HG02981 (cell line): ENCODE measurements at regions not wholly inside any gene's neighbourhood (a gene's known extent, or its start where the extent isn't known, plus 50 kb on each side); places are given as distances from the start of the nearest gene placed in this dataset.
"Not testable (repeated sequence)": the region's sequence is repeated elsewhere in the genome, so short reads cannot be mapped to it uniquely, and the experiment has no call there.

Source experiments
- ATAC-seq: cut with Tn5 transposase; IDR thresholded peaks from one replicate; pipeline ENCODE4 v1.9.1; 2021; ENCODE audit warnings: mild to moderate bottlenecking, moderate library complexity; ENCODE audit not compliant: unreplicated experiment

DNA sequence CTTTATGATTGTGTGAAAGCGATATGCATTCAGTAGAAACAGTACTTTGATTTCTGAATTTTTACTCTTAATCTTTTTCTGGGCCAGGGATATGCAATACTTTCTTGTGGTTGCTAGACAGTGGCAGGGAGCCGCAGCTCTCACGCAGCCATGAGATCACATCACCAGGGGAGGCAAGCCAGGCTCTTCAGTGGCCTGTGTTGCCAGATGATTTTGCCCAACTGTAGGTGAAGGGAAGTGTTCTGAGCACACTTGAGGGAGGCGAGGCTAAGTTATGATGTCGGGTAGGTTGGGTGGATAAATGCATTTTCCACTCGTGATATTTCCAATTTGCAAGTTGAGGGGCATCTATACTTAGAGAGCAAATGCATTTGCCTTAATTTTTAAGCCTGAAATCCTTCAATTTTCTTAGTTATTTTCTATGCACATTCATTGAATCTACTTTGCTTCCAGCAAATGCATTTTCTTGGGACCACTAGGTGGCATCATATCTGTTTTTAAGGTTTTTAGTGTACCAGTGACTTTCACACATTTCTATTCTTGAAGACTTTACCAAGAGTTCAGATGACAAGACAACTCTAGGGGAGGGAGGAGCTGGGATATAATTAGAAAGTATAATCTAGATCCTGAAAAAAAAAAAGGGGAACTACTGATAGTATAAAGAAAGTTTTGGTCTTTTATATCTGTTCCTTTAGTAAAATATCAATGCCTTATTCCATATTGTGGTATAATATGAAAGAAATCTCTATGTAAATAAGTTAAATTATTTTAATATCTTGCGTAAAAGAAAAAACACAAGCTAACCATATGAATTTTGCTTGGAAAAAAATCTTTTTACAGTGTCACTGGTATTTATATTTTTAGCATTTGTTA is 643.3 kb downstream of the SOCS6 start:
- no peak for ATAC-seq

- ATAC-seq = no peak
Measured at GRCh38 chr18:70920840-70921374, 632.1 kb downstream of the SOCS6 start.

DNA sequence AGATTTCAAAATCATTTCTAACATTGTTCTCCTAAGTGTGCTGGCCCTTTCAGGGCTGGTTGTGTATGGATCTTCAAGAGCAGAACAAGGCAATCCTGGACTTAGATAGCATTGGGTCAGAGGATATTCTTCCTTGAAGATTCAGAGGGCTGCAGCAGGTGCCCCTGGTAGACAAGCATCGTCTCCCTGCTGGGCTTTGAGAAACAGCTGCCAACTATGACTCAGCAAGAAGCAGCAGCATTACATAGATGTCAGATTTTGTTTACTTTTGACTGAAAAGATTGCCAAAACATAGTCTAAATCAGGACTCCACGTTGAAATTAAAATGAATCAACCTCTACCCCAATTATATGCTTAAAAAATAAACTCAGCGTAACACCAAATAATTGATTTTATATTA is 618.8 kb downstream of the SOCS6 start:
- ATAC-seq = no peak

GRCh38 chr18:70892381-70892780 is 603.5 kb downstream of the SOCS6 start:
- no peak for ATAC-seq

- ATAC-seq = no peak
Measured at GRCh38 chr18:70870292-70870691, 581.4 kb downstream of the SOCS6 start.

DNA sequence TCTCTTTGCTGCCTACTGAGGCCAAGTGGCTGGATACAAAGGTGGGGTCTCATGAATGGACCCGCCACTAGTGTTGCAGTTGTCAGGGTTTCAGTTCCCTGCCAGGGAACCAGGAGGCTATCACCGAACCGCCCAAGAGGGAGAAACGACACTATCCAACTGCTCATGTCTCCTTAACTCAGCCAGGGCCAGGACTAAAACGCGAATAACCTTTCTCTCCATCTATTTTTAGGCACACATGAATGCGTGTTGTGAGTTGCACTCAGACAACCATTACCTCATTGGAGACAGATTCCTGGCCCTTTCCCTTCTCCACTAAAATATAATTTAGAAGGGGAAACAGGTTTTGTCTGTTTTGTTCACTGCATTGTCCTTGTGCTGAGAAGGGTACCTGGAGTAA is 559.5 kb downstream of the SOCS6 start:
- ATAC-seq = no peak

- ATAC-seq = no peak
Measured at GRCh38 chr18:70840649-70841048, 551.8 kb downstream of the SOCS6 start.

DNA sequence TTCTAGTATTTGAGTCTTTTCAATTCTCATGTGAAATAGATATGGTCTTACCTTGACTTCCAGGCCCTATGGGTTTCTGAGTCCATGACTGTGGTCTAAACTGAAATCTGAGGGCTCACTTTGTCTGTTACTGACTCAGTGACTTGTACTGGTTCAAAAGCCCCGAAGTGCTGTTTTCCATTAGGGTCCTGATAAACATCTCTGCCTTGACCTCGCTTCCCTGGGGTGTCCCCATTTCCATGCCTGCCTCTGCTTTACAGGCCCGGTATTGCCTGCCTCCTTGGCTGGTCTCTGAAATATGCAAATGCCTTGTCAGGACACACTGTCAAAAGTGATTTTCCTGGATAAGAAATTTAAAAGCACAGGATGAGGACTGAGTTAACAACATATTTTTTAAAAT is 538.8 kb downstream of the SOCS6 start:
- no peak for ATAC-seq

DNA sequence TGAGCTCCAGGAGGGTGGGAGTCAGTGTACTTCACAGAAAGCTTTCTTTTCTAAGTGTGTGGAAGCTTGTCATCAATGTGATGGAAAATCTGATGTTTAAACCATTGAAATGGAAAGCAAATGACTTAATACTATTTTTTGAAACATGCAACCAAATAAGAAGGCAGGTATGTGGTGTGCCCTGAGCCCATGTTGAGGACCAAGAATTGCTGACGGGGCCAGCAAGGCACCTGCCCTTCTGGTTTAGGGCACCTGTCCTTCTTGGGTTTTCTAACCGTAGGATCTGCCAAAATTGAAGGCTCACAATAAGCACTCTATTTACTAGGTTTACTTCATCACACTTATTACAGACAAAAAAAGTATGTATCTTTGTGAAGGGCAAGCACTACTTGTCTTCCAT is 537.7 kb downstream of the SOCS6 start:
- no peak for ATAC-seq

GRCh38 chr18:70822691-70823090 is 533.8 kb downstream of the SOCS6 start:
- no peak for ATAC-seq

DNA sequence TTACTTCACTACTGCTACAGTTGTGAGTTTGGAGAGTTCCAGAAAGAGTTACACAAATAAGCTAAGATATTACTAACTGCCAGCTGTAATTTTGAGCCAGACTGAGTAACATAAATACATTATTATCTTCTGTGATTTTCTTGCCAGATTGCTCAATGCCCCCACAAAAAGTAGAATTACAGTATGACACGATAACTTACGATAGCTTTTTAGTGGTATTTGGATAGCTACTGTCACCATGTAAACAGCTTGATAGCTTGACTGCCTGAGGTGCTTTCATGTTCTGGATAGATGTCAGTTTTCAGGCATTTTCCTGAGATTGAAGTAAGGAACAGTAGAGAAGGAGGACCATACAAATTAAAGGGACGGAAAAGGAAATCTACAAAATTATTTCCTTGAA is 533.3 kb downstream of the SOCS6 start:
- ATAC-seq = no peak

DNA sequence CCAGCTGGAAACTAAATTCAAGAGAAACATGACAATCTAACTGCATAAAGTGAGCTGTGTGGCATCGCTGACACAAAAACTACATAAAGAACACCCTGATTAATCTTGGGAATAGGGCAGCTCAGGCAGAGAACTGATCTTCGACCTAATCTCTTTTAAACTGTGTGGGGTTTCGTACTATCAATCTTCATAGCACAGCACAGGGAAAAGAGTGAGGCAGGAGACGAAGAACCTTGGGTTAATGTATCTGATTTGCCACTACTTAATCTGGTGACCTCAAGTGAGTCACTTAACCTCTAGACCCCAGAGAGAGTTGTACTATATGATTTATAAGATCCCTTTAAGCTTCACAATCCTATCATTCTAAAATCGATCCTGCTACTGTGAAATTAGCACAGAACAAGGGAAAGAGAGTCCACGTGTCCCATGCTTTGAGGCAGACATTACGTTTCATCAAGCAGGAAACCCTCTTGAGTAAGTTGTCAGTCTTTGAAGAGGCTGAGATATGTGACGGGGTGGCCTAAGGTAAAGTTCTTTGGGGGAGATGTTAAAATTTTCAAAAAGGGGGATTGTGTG is 519.7 kb downstream of the SOCS6 start:
- ATAC-seq = no peak

GRCh38 chr18:70781860-70782453 is 493.1 kb downstream of the SOCS6 start:
- ATAC-seq = peak; percentile 93

GRCh38 chr18:70766254-70766653 is 477.4 kb downstream of the SOCS6 start:
- ATAC-seq = not testable (repeated sequence)

GRCh38 chr18:70762812-70763211 is 474.0 kb downstream of the SOCS6 start:
- ATAC-seq = no peak

- no peak for ATAC-seq
Measured at GRCh38 chr18:70758780-70759179, 469.9 kb downstream of the SOCS6 start.

GRCh38 chr18:70754486-70754885 is 465.6 kb downstream of the SOCS6 start:
- ATAC-seq = no peak

DNA sequence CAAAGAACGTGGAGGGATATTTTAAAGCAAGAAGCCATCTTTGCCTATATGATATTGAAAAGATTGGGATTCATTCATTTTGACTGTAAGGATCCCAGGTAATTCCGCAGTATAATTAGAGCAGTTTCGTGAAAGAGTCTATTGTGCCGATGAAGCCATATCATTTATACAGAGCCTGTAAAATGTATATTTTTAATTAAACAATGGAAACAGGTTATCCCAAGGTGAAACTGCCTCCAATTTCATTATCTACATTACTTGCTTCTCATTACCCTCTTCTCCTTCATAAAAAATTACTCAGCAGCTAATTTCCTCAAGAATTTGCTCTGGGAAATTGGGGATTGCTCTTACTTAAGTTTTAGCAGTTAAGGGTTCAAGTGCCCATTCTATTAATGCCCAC is 444.1 kb downstream of the SOCS6 start:
- ATAC-seq = no peak

- ATAC-seq = no peak
Measured at GRCh38 chr18:70732188-70732587, 443.3 kb downstream of the SOCS6 start.

DNA sequence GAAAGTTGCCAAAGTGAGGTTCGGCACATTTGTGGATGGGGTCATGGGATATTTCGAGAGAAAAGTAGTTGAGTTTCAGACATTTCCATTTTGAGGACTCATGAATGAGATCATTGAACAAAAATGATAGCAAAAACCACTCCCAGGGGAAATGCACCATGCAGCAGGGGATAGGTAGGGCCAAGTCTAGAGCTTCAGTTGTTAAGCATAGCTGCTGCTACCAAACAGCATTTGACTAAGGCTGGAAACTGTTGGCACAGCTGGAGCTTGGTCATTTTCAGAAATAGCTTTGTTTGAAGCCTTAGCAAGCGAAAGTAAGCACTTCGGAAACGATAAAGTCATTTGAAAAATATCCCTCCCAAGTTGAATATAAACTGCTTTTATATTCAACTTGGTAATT is 431.8 kb downstream of the SOCS6 start:
- ATAC-seq = no peak

DNA sequence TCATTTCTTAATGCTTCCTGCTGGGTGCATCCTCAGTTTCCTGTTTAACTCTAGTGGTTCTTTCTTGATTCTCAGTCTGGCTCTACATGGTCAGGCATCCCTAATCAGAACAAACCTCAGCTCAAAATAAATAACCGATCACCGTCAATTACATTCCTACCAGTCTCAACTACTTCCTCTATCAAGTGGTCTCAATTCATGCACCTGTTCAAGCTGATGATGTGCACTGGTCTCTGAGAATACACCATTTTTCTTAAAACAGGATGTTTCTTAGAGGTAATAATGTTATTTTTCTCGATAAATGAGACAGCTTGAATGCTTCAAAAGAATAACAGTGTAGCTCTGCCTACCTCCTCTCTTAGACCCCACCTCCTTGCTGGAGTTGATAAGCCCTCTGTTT is 420.9 kb downstream of the SOCS6 start:
- ATAC-seq = no peak

DNA sequence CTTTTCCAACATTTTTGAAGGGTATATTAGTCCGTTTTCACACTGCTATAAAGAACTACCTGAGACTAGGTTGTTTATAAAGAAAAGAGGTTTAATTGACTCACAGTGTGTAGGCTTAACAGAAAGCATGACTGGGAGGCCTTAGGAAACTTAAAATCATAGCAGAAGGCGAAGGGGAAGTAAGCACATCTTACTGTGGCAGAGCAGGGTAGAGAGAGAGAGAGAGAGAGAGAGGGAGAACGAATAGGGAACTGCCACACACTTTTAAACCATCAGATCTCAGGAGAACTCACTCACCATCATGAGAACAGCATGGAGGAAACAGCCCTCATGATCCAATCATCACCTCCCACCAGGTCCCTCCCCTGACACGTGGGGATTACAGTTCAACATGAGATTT is 420.3 kb downstream of the SOCS6 start:
- ATAC-seq = no peak
